GM12878 (cell line): ENCODE measurements at regions not wholly inside any gene's neighbourhood (a gene's known extent, or its start where the extent isn't known, plus 50 kb on each side); places are given as distances from the start of the nearest gene placed in this dataset.

Experiments used
- BHLHE40 ChIP-seq, 2 experiments: fragments of 450-650 bp in 1 of 2; IDR thresholded peaks; 2 replicates each; pipeline ENCODE4 v1.6.1; 2011 to 2017; ENCODE audit warnings: low read depth in 2 of 2, borderline replicate concordance in 1 of 2, improper control_type of control experiment in 1 of 2, low read length in 1 of 2, mild to moderate bottlenecking in 1 of 2
- KAT2A ChIP-seq: conservative IDR thresholded peaks from 2 replicates; pipeline ENCODE4 v1.6.1; 2011; ENCODE audit warnings: low read depth, low read length; ENCODE audit not compliant: control insufficient read depth
- MXI1 ChIP-seq: fragments of 150-350 bp; IDR thresholded peaks from 2 replicates; pipeline ENCODE4 v1.6.1; 2011; ENCODE audit warnings: low read depth, mild to moderate bottlenecking, inconsistent platforms, low read length, improper control_type of control experiment
- NBN ChIP-seq: fragments of 450-650 bp; IDR thresholded peaks from 2 replicates; pipeline ENCODE4 v1.6.1; 2016
- NR2F1 ChIP-seq: fragments of 450-650 bp; conservative IDR thresholded peaks from 2 replicates; pipeline ENCODE4 v1.6.1; 2017; ENCODE audit warnings: mild to moderate bottlenecking
- PAX5 ChIP-seq: IDR thresholded peaks from 2 replicates; pipeline ENCODE4 v1.6.1; 2011; ENCODE audit warnings: low read depth, low read length, borderline replicate concordance
- SUPT20H ChIP-seq: IDR thresholded peaks from 2 replicates; pipeline ENCODE4 v1.6.1; 2011; ENCODE audit warnings: low read depth, mild to moderate bottlenecking, low read length, moderate library complexity, borderline replicate concordance; ENCODE audit not compliant: control insufficient read depth
- TARDBP ChIP-seq: IDR thresholded peaks from 2 replicates; pipeline ENCODE4 v1.6.1; 2016; ENCODE audit warnings: borderline replicate concordance
- TCF3 ChIP-seq: IDR thresholded peaks from 2 replicates; pipeline ENCODE4 v1.6.1; 2012; ENCODE audit warnings: low read depth, mild to moderate bottlenecking, low read length, borderline replicate concordance; ENCODE audit not compliant: insufficient read depth
- TF ChIP-seq, protein P1 (sequence below): IDR thresholded peaks from 2 replicates; pipeline ENCODE4 v1.6.1; 2012; ENCODE audit warnings: improper control_type of control experiment, low read depth, low read length; ENCODE audit not compliant: insufficient replicate concordance
- TF ChIP-seq, protein P2 (sequence below): IDR thresholded peaks from 2 replicates; pipeline ENCODE4 v1.6.1; 2012; ENCODE audit warnings: low read depth, low read length, improper control_type of control experiment

DNA sequence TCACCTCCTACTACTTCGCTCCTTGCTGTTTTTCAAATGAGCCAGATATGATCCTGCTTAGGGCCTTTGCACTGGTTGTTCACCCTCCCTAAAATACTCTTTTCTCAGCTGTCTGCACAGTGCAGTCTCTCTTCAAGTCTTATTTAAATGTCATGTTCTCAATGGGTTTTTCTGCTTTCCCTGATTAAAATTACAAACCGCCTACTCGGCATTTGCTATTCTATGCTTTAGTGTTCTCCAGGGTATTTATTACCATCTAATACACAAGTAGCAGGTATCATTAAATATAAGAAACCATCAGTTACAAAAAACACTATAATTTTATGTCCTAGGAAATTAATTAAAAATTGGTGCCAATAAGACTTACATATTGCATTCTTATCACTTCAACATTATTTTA lies 108.0 kb upstream of the TMTC1 start (continued):
- TF ChIP-seq, protein P1, sequence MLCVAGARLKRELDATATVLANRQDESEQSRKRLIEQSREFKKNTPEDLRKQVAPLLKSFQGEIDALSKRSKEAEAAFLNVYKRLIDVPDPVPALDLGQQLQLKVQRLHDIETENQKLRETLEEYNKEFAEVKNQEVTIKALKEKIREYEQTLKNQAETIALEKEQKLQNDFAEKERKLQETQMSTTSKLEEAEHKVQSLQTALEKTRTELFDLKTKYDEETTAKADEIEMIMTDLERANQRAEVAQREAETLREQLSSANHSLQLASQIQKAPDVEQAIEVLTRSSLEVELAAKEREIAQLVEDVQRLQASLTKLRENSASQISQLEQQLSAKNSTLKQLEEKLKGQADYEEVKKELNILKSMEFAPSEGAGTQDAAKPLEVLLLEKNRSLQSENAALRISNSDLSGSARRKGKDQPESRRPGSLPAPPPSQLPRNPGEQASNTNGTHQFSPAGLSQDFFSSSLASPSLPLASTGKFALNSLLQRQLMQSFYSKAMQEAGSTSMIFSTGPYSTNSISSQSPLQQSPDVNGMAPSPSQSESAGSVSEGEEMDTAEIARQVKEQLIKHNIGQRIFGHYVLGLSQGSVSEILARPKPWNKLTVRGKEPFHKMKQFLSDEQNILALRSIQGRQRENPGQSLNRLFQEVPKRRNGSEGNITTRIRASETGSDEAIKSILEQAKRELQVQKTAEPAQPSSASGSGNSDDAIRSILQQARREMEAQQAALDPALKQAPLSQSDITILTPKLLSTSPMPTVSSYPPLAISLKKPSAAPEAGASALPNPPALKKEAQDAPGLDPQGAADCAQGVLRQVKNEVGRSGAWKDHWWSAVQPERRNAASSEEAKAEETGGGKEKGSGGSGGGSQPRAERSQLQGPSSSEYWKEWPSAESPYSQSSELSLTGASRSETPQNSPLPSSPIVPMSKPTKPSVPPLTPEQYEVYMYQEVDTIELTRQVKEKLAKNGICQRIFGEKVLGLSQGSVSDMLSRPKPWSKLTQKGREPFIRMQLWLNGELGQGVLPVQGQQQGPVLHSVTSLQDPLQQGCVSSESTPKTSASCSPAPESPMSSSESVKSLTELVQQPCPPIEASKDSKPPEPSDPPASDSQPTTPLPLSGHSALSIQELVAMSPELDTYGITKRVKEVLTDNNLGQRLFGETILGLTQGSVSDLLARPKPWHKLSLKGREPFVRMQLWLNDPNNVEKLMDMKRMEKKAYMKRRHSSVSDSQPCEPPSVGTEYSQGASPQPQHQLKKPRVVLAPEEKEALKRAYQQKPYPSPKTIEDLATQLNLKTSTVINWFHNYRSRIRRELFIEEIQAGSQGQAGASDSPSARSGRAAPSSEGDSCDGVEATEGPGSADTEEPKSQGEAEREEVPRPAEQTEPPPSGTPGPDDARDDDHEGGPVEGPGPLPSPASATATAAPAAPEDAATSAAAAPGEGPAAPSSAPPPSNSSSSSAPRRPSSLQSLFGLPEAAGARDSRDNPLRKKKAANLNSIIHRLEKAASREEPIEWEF: no peak
- TF ChIP-seq NBN: no peak
- no peak for TF ChIP-seq SUPT20H
- TF ChIP-seq, protein P2, sequence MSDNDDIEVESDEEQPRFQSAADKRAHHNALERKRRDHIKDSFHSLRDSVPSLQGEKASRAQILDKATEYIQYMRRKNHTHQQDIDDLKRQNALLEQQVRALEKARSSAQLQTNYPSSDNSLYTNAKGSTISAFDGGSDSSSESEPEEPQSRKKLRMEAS: no peak
- no peak for TF ChIP-seq TCF3
- TF ChIP-seq MXI1: no peak
- no peak for TF ChIP-seq NR2F1
- no peak for TF ChIP-seq BHLHE40 (IDR thresholded peaks at IDR 0.05; ENCODE audit: borderline replicate concordance in 1 of 2, low read depth in 2 of 2, low read length in 1 of 2)
- no peak for TF ChIP-seq KAT2A
- no peak for TF ChIP-seq TARDBP
- no peak for TF ChIP-seq PAX5
- TF ChIP-seq, all 136 proteins: peak for 0
